Smooth muscle cell (in vitro differentiated cells): ENCODE measurements at regions not wholly inside any gene's neighbourhood (a gene's known extent, or its start where the extent isn't known, plus 50 kb on each side); places are given as distances from the start of the nearest gene placed in this dataset.
"Not testable (repeated sequence)": the region's sequence is repeated elsewhere in the genome, so short reads cannot be mapped to it uniquely, and the experiment has no call there.

Source experiments
- DNase-seq: peaks from one replicate; lab custom pipeline; 2025; ENCODE audit not compliant: unreplicated experiment; lab: John Stamatoyannopoulos, UW
- H2AFZ ChIP-seq: fragments of 200-600 bp; sonication (generic); 2 replicates; pipeline ENCODE4 v1.6.0; 2016; ENCODE audit warnings: antibody characterized with exemption, low read depth, mild to moderate bottlenecking
- H3F3A ChIP-seq: fragments of 200-600 bp; sonication (generic); 2 replicates; pipeline ENCODE4 v1.6.0; 2017; ENCODE audit warnings: antibody characterized with exemption, low read depth
- H3K27ac ChIP-seq: fragments of 200-600 bp; sonication (generic); 2 replicates; pipeline ENCODE4 v1.5.1; 2016; ENCODE audit warnings: low read depth, mild to moderate bottlenecking
- H3K27me3 ChIP-seq: fragments of 200-600 bp; sonication (generic); 2 replicates; pipeline ENCODE4 v1.6.1; 2016; ENCODE audit warnings: low read depth, mild to moderate bottlenecking
- H3K36me3 ChIP-seq: fragments of 200-600 bp; sonication (generic); 2 replicates; pipeline ENCODE4 v1.5.1; 2016; ENCODE audit warnings: low read depth
- H3K4me1 ChIP-seq: fragments of 200-600 bp; sonication (generic); 2 replicates; pipeline ENCODE4 v1.5.1; 2016; ENCODE audit warnings: low read depth
- H3K4me2 ChIP-seq: fragments of 200-600 bp; sonication (generic); 2 replicates; pipeline ENCODE4 v1.6.0; 2016; ENCODE audit warnings: mild to moderate bottlenecking
- H3K4me3 ChIP-seq: fragments of 200-600 bp; sonication (generic); 2 replicates; pipeline ENCODE4 v1.5.1; 2016; ENCODE audit warnings: mild to moderate bottlenecking
- H3K79me2 ChIP-seq: fragments of 200-600 bp; sonication (generic); 2 replicates; pipeline ENCODE4 v1.6.0; 2016; ENCODE audit warnings: low read depth, mild to moderate bottlenecking
- H3K9ac ChIP-seq: fragments of 200-600 bp; sonication (generic); 2 replicates; pipeline ENCODE4 v1.6.0; 2016; ENCODE audit warnings: low read depth
- H3K9me3 ChIP-seq: fragments of 200-600 bp; sonication (generic); replicated peaks from 2 replicates; pipeline ENCODE4 v1.5.1; 2016; ENCODE audit warnings: low read depth
- H4K20me1 ChIP-seq: fragments of 200-600 bp; sonication (generic); 2 replicates; pipeline ENCODE4 v1.6.0; 2016; ENCODE audit warnings: low read depth
- WGBS: methylation state at CpG from one replicate; pipeline ENCODE4 v1.1.7; 2016; ENCODE audit warnings: low lambda C conversion rate; 5-methylcytosine and 5-hydroxymethylcytosine counted together
- TF ChIP-seq, protein P1 (sequence below): fragments of 200-600 bp; sonication (generic); IDR thresholded peaks from 2 replicates; pipeline ENCODE4 v1.5.1; 2017; ENCODE audit warnings: borderline replicate concordance, mild to moderate bottlenecking, antibody characterized with exemption; ENCODE audit not compliant: insufficient read depth, poor library complexity, severe bottlenecking

DNA sequence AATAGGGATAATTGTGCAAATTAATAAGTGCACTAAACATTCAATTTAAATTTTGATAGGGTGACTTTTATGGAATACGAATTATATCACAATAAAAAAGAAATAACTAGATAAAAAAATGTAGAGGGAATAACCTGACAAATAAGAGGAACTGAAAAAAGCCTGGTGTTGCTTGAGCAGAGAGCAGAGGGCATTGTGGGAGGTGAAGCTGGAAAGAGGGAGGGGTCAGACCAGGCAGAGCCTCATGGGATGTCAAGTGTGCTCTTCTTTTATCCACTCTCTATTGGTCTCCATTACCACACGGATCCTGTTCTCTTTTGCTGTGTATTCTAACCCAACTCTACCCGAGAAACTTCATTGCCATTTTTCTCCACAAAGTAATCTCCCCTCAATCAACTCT is 264.0 kb upstream of the CRBN start:
- H3K4me3 ChIP-seq: no peak overlapping the region
- H2AFZ ChIP-seq: no peak overlapping the region
- WGBS: 94% methylated on average over 3 of the region's 3 CpGs
- H3K36me3 ChIP-seq: no peaks in the 10 kb centered on the region
- H3K27ac ChIP-seq: no peak overlapping the region
- H3K4me1 ChIP-seq: no peaks in the 10 kb centered on the region
- no peak for DNase-seq
- H3K27me3 ChIP-seq: no peaks in the 10 kb centered on the region
- no peak overlapping the region for H3K9ac ChIP-seq
- no peaks in the 10 kb centered on the region for H4K20me1 ChIP-seq
- TF ChIP-seq, protein P1, sequence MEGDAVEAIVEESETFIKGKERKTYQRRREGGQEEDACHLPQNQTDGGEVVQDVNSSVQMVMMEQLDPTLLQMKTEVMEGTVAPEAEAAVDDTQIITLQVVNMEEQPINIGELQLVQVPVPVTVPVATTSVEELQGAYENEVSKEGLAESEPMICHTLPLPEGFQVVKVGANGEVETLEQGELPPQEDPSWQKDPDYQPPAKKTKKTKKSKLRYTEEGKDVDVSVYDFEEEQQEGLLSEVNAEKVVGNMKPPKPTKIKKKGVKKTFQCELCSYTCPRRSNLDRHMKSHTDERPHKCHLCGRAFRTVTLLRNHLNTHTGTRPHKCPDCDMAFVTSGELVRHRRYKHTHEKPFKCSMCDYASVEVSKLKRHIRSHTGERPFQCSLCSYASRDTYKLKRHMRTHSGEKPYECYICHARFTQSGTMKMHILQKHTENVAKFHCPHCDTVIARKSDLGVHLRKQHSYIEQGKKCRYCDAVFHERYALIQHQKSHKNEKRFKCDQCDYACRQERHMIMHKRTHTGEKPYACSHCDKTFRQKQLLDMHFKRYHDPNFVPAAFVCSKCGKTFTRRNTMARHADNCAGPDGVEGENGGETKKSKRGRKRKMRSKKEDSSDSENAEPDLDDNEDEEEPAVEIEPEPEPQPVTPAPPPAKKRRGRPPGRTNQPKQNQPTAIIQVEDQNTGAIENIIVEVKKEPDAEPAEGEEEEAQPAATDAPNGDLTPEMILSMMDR: no peak
- no peak overlapping the region for H3K4me2 ChIP-seq
- no peaks in the 10 kb centered on the region for H3F3A ChIP-seq
- H3K79me2 ChIP-seq: no peaks in the 10 kb centered on the region
- H3K9me3 ChIP-seq: no peaks in the 10 kb centered on the region

DNA sequence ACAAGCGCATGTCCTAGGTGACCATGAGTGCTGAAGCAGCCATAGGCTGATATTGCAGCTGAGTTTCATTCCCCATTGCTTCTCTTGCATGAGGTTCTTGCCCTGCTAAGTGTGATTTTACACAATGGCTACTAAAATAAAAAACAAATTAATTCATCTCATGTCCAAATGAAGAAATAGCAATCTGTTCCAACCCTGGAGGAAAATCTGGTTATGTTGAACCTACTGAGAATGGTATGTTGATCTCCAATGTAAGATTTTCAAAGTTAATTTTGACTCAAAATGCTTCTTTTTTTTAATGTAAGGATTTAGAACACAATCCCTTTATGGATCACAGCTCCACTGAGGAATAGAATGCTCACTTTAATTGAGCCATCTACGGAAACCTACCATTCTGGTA is 254.2 kb upstream of the CRBN start:
- Histone ChIP-seq H3K27ac (no peak overlapping the region), H2AFZ (no peak overlapping the region), H4K20me1 (no peaks in the 10 kb centered on the region), H3K4me1 (no peaks in the 10 kb centered on the region), H3K4me3 (no peak overlapping the region), H3F3A (no peaks in the 10 kb centered on the region), H3K4me2 (no peak overlapping the region), H3K36me3 (no peaks in the 10 kb centered on the region), H3K9me3 (no peaks in the 10 kb centered on the region), H3K9ac (no peak overlapping the region), H3K79me2 (no peaks in the 10 kb centered on the region), H3K27me3 (no peaks in the 10 kb centered on the region)
- WGBS: 85% methylated on average over 2 of the region's 2 CpGs
- no peak for DNase-seq
- TF ChIP-seq, protein P1: no peak

DNA sequence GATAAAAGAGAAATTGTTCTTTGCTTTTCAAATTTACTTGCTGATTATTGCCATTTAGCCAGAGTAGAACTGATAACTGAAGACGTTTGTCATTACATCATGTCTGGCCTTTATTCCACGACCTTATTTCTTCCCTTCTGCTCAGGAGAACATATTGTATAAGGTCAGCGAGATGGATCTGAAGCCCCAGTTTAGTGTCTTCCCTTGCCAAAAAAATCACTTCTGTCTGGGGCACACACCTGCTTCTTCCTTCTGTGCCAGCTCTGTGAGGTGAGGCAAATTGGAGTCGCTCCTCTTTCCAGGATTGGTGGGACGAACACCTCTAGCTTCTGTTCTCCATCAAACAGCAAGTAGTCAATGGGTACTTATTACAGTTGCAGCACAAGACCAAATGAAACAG is 250.3 kb upstream of the CRBN start:
- Histone ChIP-seq H3K9me3 (no peaks in the 10 kb centered on the region), H4K20me1 (no peaks in the 10 kb centered on the region), H3K79me2 (no peaks in the 10 kb centered on the region), H3K27me3 (no peaks in the 10 kb centered on the region), H2AFZ (no peak overlapping the region), H3K4me3 (no peak overlapping the region), H3F3A (no peaks in the 10 kb centered on the region), H3K9ac (no peak overlapping the region), H3K4me2 (no peak overlapping the region), H3K27ac (no peak overlapping the region), H3K4me1 (no peaks in the 10 kb centered on the region), H3K36me3 (no peaks in the 10 kb centered on the region)
- no peak for DNase-seq
- TF ChIP-seq, protein P1: no peak
- 86% methylated on average over 5 of the region's 5 CpGs for WGBS

DNA sequence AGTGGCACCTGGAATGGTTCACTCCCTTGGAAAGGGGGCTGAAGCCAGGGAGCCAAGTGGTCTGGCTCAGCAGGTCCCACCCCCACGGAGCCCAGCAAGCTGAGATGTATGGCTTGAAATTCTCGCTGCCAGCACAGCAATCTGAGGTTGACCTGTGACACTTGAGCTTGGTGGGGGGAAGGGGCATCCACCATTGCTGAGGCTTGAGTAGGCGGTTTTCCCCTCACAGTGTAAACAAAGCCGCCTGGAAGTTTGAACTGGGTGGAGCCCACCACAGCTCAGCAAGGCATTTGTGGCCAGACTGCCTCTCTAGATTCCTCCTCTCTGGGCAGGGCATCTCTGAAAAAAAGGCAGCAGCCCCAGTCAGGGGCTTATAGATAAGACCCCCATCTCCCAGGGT is 228.2 kb upstream of the CRBN start:
- WGBS: 41% methylated on average over 4 of the region's 4 CpGs
- H3K4me1 ChIP-seq, H3K4me3 ChIP-seq, H3K27me3 ChIP-seq, H4K20me1 ChIP-seq, H2AFZ ChIP-seq, H3K9me3 ChIP-seq, H3K4me2 ChIP-seq, H3K79me2 ChIP-seq, H3K9ac ChIP-seq, H3K27ac ChIP-seq, DNase-seq, H3F3A ChIP-seq, H3K36me3 ChIP-seq: not testable (repeated sequence)
